HG03571 (cell line): ENCODE measurements at regions not wholly inside any gene's neighbourhood (a gene's known extent, or its start where the extent isn't known, plus 50 kb on each side); places are given as distances from the start of the nearest gene placed in this dataset.
"Not testable (repeated sequence)": the region's sequence is repeated elsewhere in the genome, so short reads cannot be mapped to it uniquely, and the experiment has no call there.

Source experiments
- ATAC-seq: cut with Tn5 transposase; IDR thresholded peaks from one replicate; pipeline ENCODE4 v1.9.1; 2021; ENCODE audit not compliant: unreplicated experiment

DNA sequence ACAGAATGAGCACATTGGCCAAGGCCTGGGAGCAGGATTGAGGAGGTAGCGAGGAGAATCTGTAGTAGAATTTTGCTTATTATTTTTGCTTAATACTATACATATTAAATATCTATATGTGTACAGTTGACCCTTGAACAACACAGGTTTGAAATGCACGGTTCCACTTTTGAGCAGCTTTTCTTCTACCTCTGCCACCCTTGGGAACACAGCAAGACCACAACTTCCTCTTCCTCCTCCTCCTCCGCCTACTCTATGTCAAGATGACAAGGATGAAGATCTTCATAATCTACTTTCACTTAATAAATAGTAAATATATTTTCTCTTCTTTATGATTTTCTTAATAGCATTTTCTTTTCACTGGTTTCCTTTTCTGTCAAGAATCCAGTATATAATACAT lies 541.4 kb downstream of the KCTD16 start:
- ATAC-seq = peak; percentile 91

GRCh38 chr5:144711172-144711571 lies 540.5 kb downstream of the KCTD16 start:
- no peak for ATAC-seq

GRCh38 chr5:144710637-144711036 lies 540.0 kb downstream of the KCTD16 start:
- ATAC-seq = no peak

DNA sequence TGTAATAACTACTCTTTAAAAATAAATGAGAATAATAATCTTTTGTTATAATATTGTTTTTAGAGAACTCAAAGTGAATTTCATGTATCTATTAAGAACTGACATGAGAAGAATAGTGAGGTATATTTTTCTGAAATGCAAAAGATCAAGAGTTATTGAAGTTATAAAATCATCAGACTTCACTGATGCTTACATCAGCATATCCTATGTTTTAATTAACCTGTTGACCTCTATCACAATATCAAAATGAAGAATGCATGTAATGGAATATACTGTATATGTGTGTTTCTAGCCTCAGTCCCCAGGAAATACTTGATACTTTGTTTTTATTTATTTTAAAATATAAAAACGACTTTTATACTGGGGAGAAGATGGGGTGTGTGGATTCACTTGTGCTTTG lies 533.1 kb downstream of the KCTD16 start:
- ATAC-seq = no peak

DNA sequence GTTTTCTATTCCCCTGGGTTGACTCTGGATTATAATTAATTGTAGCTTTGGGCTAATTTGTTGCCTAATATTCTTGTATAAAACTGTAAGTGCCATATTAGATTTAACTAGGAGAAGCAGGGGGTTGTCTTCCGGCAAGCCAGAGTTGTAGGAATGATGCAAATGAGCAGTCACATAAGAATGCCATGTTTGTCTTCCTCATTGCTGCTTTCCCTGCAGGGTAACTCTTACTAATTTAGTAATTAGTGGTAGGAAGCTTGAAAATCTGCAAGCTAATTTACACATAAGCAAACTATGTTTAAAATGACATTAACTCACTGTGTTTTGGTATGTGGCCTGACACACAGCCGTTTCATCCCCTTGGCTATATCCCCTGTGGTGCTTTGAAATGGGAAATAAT lies 527.8 kb downstream of the KCTD16 start:
- no peak for ATAC-seq

GRCh38 chr5:144697847-144698262 lies 527.2 kb downstream of the KCTD16 start:
- ATAC-seq = no peak

GRCh38 chr5:144691936-144692335 lies 521.3 kb downstream of the KCTD16 start:
- no peak for ATAC-seq

DNA sequence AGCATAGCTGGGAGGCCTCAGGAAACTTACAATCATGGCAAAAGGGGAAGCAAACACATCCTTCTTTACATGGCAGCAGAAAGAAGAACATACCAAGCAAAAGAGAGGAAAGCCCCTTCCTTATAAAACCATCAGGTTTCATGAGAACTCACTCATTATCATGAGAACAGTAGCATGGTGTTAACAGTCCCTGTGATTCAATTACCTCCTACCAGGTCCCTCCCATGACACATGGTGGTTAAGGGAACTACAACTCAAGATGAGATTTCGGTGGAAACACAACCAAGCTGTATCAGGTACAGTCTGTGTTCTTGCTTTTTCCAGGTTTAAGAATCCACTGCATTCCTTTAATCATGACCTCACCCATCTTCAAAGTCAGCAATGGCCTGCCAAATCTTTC lies 514.2 kb downstream of the KCTD16 start:
- no peak for ATAC-seq

DNA sequence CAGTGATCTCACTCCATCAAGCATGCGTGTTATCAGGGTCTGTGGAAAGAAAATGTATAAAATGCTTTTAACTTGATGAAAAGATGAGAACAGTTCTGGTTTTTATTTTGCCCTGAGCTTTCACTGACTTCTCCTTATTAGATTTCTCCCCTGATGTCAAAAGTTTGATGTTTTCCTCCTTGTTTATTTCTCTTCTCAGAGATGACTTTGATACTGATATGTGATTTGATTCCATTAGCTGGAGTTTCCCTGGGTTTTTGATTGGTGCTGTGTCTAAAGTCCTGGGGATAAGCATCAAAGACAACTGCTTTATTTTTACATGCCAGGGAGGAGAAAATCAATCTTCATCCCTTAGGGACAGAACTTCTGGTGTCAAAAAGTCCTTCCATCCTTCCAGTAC lies 510.0 kb downstream of the KCTD16 start:
- no peak for ATAC-seq

DNA sequence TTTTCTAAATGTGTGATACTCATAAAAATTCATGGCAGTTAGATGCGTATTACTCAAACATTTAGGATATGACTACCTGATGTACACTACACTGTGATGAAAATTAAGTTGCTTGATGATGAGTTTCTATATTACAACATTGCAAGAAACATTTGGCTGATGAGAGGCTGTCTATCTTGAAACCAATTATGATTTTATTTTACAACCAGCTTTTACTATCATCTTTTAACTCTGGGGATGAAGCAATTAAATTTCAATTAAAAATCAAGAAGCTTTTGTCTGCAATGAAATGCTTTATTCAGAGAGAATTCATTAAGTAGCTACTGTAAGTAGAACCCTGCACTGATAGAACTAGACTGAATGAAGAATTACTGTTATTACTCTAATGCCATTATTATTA lies 500.4 kb downstream of the KCTD16 start:
- no peak for ATAC-seq

DNA sequence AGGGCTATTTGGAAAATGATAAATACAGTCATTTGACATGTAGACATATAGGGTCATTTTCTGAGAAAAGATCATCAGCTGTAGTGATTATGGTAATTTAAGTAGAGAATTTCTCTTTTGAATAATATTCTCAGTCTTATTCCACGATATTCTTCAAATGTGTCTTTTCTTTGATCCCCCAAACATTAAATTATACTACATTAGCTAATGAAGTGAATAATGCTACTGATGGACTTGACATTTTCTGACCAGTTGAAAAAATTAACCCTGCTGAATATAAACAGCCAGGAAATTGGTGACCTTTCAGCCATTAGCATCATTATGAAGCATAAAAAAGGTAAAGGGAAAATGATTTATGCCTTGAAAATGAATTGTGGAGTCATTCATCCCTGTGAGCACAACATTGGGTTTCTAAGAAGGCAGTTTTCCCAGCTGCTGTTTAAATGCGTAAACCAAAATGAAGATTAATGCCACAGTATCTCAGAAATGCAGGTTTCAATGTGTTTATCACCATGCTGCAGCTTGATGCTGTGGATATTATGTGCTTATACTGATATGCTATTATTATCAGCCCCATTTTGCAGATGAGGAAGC lies 489.1 kb downstream of the KCTD16 start:
- ATAC-seq = no peak

- no peak for ATAC-seq
Observed at GRCh38 chr5:144644317-144644716, 473.6 kb downstream of the KCTD16 start.

- no peak for ATAC-seq
Observed at GRCh38 chr5:144638787-144639186, 468.1 kb downstream of the KCTD16 start.

DNA sequence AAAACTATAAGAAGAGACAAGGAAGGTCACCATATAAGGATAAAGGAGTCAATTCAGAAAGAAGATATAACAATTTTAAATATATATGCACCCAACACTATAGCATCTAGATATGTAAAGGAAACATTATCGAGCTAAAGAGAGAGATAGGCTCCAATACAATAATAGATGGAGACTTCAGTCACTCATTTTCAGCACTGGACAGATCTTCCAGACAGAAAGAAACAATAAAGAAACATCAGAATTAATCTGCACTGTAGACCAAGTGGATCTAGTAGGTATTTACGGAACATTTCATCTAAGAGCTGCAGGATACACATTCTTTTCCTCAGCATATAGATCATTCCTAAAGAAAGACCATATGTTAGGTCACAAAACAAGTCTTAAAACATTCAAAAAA lies 463.5 kb downstream of the KCTD16 start:
- ATAC-seq = no peak

GRCh38 chr5:144598451-144599068 lies 427.9 kb downstream of the KCTD16 start:
- ATAC-seq = no peak

GRCh38 chr5:144596517-144596916 lies 425.8 kb downstream of the KCTD16 start:
- no peak for ATAC-seq

- ATAC-seq = no peak
Observed at GRCh38 chr5:144594919-144595318, 424.2 kb downstream of the KCTD16 start.

- not testable (repeated sequence) for ATAC-seq
Observed at GRCh38 chr5:144594234-144594633, 423.6 kb downstream of the KCTD16 start.

GRCh38 chr5:144585681-144586080 lies 415.0 kb downstream of the KCTD16 start:
- ATAC-seq = no peak

GRCh38 chr5:144583541-144584449 lies 413.1 kb downstream of the KCTD16 start:
- ATAC-seq = no peak

- ATAC-seq = no peak
Observed at GRCh38 chr5:144582066-144582465, 411.4 kb downstream of the KCTD16 start.

DNA sequence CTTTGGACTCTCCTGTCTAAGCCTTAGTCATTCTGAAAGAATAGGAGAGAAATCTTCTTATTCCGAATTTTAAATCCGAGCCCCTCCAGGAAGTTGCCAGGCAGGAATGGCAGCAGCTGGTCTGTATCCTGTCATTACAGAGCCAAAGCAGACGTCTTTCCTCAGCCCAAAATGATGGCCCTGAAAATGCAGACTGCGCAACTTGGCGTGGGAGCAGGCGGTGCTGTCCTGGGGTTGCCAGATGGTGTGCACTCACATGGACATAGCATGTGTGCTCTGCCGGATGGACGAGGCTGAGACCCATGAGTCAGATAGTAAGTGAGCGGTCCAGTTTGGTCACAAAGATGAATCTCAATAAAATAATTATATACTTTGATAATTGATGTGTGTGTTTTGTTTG lies 410.4 kb downstream of the KCTD16 start:
- ATAC-seq = no peak
